Upper lobe of right lung (tissue), 1 donor: ENCODE measurements at regions not wholly inside any gene's neighbourhood (a gene's known extent, or its start where the extent isn't known, plus 50 kb on each side); places are given as distances from the start of the nearest gene placed in this dataset.

ENCODE experiments used
- ATAC-seq: fragments of 200-7000 bp; cut with Tn5 transposase; one replicate; pipeline ENCODE4 v1.9.1; 2020; ENCODE audit warnings: mild to moderate bottlenecking, moderate library complexity
- DNase-seq: peaks from one replicate; pipeline ENCODE4 v3.0.0-alpha.2; 2020
- H3K27ac ChIP-seq: fragments of 200-600 bp; one replicate; pipeline ENCODE4 v1.8.0; 2022
- H3K27me3 ChIP-seq: fragments of 200-600 bp; one replicate; pipeline ENCODE4 v1.8.0; 2022; ENCODE audit warnings: mild to moderate bottlenecking
- H3K36me3 ChIP-seq: fragments of 200-600 bp; one replicate; pipeline ENCODE4 v1.8.0; 2022
- H3K4me1 ChIP-seq: fragments of 200-600 bp; one replicate; pipeline ENCODE4 v1.8.0; 2022
- H3K4me3 ChIP-seq: fragments of 200-600 bp; one replicate; pipeline ENCODE4 v1.8.0; 2022; ENCODE audit warnings: mild to moderate bottlenecking
- H3K9me3 ChIP-seq: fragments of 200-600 bp; one replicate; pipeline ENCODE4 v1.8.0; 2022
- CTCF ChIP-seq: fragments of 200-600 bp; IDR thresholded peaks from one replicate; pipeline ENCODE4 v1.8.0; 2022; ENCODE audit warnings: antibody characterized with exemption
- intact Hi-C: fragments of 100-400 bp; cut with DNase I; formaldehyde crosslinking; loops from one replicate; pipeline ENCODE4 v1.11.0; 2022
- donor health status: DM: no; HTN: yes; CAD: no; lungs with severe emphysema.

- no peak for TF ChIP-seq CTCF
- no peaks in the 10 kb centered on the region for H3K9me3 ChIP-seq
- H3K27ac ChIP-seq, result no peak overlapping the region
- H3K4me1 ChIP-seq, result no peaks in the 10 kb centered on the region
- ATAC-seq (no peak), DNase-seq (no peak)
- no peaks in the 10 kb centered on the region for H3K36me3 ChIP-seq
- intact Hi-C loops, result no loop called here
- no peak overlapping the region for H3K4me3 ChIP-seq
- H3K27me3 ChIP-seq, result no peaks in the 10 kb centered on the region
Observed at GRCh38 chr3:171959532-171960089, 79.8 kb upstream of the FNDC3B start.

GRCh38 chr3:171960159-171960558, 79.2 kb upstream of the FNDC3B start:
- Histone ChIP-seq H3K4me3 (no peak overlapping the region), H3K27me3 (no peaks in the 10 kb centered on the region), H3K9me3 (no peaks in the 10 kb centered on the region), H3K27ac (no peak overlapping the region), H3K4me1 (no peaks in the 10 kb centered on the region), H3K36me3 (no peaks in the 10 kb centered on the region)
- intact Hi-C loops, result no loop called here
- DNase-seq (no peak), ATAC-seq (no peak)
- TF ChIP-seq CTCF, result no peak

GRCh38 chr3:171962137-171962720, 77.1 kb upstream of the FNDC3B start:
- Histone ChIP-seq H3K4me3 (no peak overlapping the region), H3K9me3 (no peaks in the 10 kb centered on the region), H3K36me3 (no peaks in the 10 kb centered on the region), H3K27me3 (no peaks in the 10 kb centered on the region), H3K4me1 (peaks cover 11% of the 10 kb centered on the region), H3K27ac (no peak overlapping the region)
- ATAC-seq (no peak), DNase-seq (no peak)
- no peak for TF ChIP-seq CTCF
- intact Hi-C loops, result no loop called here

GRCh38 chr3:171963546-171963945, 75.8 kb upstream of the FNDC3B start:
- no peak for ATAC-seq
- H3K27ac ChIP-seq, result no peak overlapping the region
- H3K4me3 ChIP-seq, result no peak overlapping the region
- no peaks in the 10 kb centered on the region for H3K36me3 ChIP-seq
- H3K4me1 ChIP-seq, result peaks cover 17% of the 10 kb centered on the region
- intact Hi-C loops, result no loop called here
- DNase-seq, result no peak
- no peaks in the 10 kb centered on the region for H3K9me3 ChIP-seq
- no peaks in the 10 kb centered on the region for H3K27me3 ChIP-seq
- TF ChIP-seq CTCF, result no peak

GRCh38 chr3:171965067-171965712, 74.2 kb upstream of the FNDC3B start:
- no peak for TF ChIP-seq CTCF
- H3K27me3 ChIP-seq, result no peaks in the 10 kb centered on the region
- no peak for DNase-seq
- no peak overlapping the region for H3K27ac ChIP-seq
- H3K36me3 ChIP-seq, result no peaks in the 10 kb centered on the region
- H3K4me1 ChIP-seq, result peaks cover 17% of the 10 kb centered on the region
- no peaks in the 10 kb centered on the region for H3K9me3 ChIP-seq
- intact Hi-C loops, result no loop called here
- no peak overlapping the region for H3K4me3 ChIP-seq
- ATAC-seq, result no peak
